ENCODE measurements at regions not wholly inside any gene's neighbourhood (a gene's known extent, or its start where the extent isn't known, plus 50 kb on each side); places are given as distances from the start of the nearest gene placed in this dataset.

DNA sequence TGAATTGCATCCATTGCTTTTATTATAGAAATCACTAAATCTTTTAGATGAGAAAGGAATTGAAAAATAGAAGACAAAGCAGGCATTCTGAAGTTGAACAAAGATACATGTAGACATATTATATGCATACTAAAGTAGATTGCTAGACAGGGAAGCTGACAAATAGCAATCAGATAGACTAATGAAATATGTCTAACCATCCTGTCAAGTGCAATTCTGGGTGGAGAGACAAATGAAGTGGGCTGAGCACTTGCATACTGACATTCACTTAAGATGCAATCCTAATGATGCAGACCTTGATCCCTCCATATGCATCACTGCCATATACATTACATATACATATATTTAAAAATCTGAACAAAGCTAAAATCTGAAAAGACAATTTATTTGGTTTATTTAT, 1130.0 kb upstream of the CDH6 start:
- DNase-seq (ENCODE audit: low read depth) (no peak), FAIRE-seq (no peak)
- Histone ChIP-seq H3K36me3 (ENCODE audit: control insufficient read depth, insufficient read depth, low read length) (no peaks in the 10 kb centered on the region), H3K4me3 (ENCODE audit: low read depth, low read length) (no peak overlapping the region), H3K27me3 (ENCODE audit: control insufficient read depth, insufficient read depth, low read length) (no peaks in the 10 kb centered on the region)
- TF ChIP-seq, protein P1, sequence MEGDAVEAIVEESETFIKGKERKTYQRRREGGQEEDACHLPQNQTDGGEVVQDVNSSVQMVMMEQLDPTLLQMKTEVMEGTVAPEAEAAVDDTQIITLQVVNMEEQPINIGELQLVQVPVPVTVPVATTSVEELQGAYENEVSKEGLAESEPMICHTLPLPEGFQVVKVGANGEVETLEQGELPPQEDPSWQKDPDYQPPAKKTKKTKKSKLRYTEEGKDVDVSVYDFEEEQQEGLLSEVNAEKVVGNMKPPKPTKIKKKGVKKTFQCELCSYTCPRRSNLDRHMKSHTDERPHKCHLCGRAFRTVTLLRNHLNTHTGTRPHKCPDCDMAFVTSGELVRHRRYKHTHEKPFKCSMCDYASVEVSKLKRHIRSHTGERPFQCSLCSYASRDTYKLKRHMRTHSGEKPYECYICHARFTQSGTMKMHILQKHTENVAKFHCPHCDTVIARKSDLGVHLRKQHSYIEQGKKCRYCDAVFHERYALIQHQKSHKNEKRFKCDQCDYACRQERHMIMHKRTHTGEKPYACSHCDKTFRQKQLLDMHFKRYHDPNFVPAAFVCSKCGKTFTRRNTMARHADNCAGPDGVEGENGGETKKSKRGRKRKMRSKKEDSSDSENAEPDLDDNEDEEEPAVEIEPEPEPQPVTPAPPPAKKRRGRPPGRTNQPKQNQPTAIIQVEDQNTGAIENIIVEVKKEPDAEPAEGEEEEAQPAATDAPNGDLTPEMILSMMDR (IDR thresholded peaks at IDR 0.05; ENCODE audit: insufficient read depth, low read length, severe bottlenecking): no peak

DNA sequence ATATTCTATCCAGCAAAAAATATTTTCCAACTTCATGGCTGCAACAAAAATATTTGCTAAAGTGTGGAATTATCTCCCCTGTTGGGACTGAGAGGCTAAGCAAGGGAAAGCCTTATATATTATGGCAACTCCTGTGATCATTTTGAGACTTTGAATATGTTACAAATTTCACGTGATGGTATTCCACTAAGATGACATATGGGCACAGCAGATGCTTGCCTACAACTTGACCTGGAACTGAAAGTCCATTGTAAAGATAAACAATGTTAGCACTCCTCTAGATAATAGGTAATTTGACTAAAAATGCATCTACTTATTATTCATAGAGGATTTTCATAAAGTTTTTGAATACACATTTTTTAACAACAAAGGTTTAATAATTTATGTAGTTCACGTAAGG, 1141.5 kb upstream of the CDH6 start:
- FAIRE-seq (no peak), DNase-seq (ENCODE audit: low read depth) (no peak)
- Histone ChIP-seq H3K36me3 (ENCODE audit: control insufficient read depth, insufficient read depth, low read length) (no peaks in the 10 kb centered on the region), H3K27me3 (ENCODE audit: control insufficient read depth, insufficient read depth, low read length) (no peaks in the 10 kb centered on the region), H3K4me3 (ENCODE audit: low read depth, low read length) (no peak overlapping the region)
- TF ChIP-seq, protein P1 (IDR thresholded peaks at IDR 0.05; ENCODE audit: insufficient read depth, low read length, severe bottlenecking): no peak

DNA sequence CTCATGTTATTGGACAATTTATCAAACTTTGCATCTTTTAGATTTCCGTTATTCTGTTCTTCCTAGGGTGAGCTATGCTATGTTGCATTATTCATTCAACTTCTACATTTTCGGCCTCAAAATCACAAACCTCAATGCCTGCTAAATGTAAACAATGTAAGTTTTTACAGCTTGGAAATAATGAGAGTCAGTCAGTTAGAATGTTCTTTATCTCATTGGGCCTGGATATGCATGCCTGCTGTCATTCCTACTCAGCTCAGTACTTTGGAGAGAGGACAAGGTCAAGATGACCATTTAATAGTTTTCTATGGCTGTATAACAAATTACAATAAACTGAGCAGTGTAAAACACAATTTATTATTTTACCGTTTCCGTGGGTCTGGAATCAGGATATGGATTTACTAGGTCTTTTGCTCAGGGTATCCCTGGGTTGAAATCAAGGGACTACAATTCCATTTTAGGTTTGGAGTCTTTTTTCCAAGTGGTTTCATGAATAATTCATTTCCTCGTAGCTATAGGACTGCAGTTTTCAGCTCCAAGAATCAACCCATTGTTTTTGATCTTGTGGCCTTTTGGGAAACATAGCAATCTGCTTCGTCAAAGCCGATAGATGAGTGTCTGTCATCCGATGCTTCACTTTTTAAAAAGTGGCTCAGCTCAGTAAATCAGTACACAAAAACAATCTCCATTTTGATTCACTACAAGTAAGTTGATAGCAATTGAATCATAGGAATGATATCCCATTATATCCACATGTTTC, 1143.2 kb upstream of the CDH6 start:
- DNase-seq (ENCODE audit: low read depth) (no peak), FAIRE-seq (no peak)
- Histone ChIP-seq H3K36me3 (ENCODE audit: control insufficient read depth, insufficient read depth, low read length) (no peaks in the 10 kb centered on the region), H3K4me3 (ENCODE audit: low read depth, low read length) (no peak overlapping the region), H3K27me3 (ENCODE audit: control insufficient read depth, insufficient read depth, low read length) (no peaks in the 10 kb centered on the region)
- TF ChIP-seq, protein P1 (IDR thresholded peaks at IDR 0.05; ENCODE audit: insufficient read depth, low read length, severe bottlenecking): no peak

DNA sequence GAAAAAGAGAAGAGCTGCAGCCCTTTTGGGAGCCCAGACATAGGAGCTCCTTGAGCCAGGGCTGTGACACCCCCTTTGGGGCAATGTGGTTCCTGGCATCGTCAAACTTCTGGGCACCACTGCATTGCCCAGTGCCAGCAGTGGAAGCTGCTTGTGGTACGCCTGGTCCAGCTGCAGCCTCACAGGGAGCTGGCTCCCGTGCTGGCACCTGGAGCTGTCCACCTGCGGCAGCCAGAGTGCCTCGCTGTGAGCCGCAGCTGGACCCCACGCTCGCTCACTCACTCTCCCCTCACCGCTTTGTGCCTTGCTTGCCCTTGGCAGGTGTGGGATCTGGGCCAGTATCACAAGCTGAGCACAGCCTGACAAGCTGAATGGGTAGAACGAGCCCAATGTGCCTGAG, 1150.8 kb upstream of the CDH6 start:
- Histone ChIP-seq H3K27me3 (ENCODE audit: control insufficient read depth, insufficient read depth, low read length) (no peaks in the 10 kb centered on the region), H3K4me3 (ENCODE audit: low read depth, low read length) (no peak overlapping the region), H3K36me3 (ENCODE audit: control insufficient read depth, insufficient read depth, low read length) (no peaks in the 10 kb centered on the region)
- no peak for FAIRE-seq
- no peak for DNase-seq (ENCODE audit: low read depth)
- TF ChIP-seq, protein P1 (IDR thresholded peaks at IDR 0.05; ENCODE audit: insufficient read depth, low read length, severe bottlenecking): no peak

DNA sequence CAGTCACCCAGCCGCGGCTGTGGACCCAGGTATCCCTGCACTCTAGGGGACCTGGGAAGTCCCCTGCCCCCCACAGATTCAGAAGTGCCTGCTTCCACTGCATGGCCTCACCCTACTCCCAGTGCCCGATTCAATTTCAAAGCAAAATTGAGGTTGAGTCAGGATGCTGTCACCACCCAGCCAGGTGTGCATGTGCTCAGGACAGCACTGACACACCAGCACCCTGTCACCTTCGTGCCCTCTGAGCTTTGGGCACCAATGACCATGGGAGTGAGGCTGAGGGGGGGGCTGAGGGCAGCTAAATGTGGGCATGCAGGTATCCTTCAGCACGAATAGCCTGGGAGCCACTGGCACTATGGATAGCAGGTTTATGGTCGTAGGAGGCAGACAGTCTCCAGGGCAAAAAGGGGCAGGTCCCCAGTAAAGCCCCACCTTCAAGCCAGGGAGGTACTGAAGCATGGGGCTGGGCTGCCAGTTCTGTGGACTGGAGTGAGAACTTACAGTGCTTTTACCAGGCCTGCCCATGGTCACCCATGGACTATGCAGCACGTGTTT, 1151.6 kb upstream of the CDH6 start:
- Histone ChIP-seq H3K27me3 (ENCODE audit: control insufficient read depth, insufficient read depth, low read length) (no peaks in the 10 kb centered on the region), H3K36me3 (ENCODE audit: control insufficient read depth, insufficient read depth, low read length) (no peaks in the 10 kb centered on the region), H3K4me3 (ENCODE audit: low read depth, low read length) (no peak overlapping the region)
- DNase-seq (ENCODE audit: low read depth) (no peak), FAIRE-seq (no peak)
- TF ChIP-seq, protein P1 (IDR thresholded peaks at IDR 0.05; ENCODE audit: insufficient read depth, low read length, severe bottlenecking): no peak
